ENCODE measurements at regions not wholly inside any gene's neighbourhood (a gene's known extent, or its start where the extent isn't known, plus 50 kb on each side); places are given as distances from the start of the nearest gene placed in this dataset.

DNA sequence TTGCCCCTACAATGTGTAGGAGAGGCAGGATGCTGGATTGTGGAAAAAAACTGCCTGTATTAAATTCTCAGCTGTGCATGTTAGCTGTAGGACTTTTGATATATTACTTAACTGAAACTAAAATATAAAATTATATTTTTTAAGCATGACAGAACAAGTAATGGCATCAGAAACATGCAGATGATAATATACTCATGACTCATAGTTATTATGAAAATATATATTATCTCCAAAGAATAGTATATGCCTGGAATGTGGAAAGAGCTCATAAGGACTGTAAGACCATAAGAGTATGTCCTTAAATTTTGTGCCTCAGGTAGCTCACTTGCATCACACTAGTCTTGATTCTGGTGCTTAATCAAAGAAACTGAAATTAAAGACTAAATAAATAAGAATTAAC is 1100.6 kb downstream of the TECRL start:
- no peak for DNase-seq (ENCODE audit: low read depth)
- H3K4me3 ChIP-seq (ENCODE audit: low read depth, low read length): no peak overlapping the region
- in situ Hi-C loops (cut with HindIII; ENCODE audit: low sequenced_read_pairs): no loop called here
- TF ChIP-seq, protein P1, sequence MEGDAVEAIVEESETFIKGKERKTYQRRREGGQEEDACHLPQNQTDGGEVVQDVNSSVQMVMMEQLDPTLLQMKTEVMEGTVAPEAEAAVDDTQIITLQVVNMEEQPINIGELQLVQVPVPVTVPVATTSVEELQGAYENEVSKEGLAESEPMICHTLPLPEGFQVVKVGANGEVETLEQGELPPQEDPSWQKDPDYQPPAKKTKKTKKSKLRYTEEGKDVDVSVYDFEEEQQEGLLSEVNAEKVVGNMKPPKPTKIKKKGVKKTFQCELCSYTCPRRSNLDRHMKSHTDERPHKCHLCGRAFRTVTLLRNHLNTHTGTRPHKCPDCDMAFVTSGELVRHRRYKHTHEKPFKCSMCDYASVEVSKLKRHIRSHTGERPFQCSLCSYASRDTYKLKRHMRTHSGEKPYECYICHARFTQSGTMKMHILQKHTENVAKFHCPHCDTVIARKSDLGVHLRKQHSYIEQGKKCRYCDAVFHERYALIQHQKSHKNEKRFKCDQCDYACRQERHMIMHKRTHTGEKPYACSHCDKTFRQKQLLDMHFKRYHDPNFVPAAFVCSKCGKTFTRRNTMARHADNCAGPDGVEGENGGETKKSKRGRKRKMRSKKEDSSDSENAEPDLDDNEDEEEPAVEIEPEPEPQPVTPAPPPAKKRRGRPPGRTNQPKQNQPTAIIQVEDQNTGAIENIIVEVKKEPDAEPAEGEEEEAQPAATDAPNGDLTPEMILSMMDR (IDR thresholded peaks at IDR 0.05; ENCODE audit: low read depth, low read length, missing control alignments): no peak

DNA sequence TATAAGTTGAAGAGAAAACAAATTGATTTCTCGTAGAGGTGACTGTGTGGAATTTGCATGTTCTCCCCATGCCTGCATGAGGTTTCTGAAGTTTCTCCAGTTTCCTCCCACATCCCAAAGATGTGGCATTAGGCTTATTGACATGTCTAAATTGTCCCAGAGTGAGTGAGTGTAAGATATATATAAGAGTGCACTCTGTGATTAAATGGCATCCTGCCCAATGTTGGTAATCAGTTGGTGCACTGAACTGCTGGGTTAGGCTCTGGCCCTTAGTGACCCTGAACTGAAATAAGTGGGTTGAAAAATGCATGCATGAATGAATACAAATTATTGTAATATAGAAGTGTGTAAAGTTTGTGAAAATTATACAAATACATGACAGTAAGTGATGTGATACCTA is 1106.5 kb downstream of the TECRL start:
- DNase-seq (ENCODE audit: low read depth): no peak
- TF ChIP-seq, protein P1 (IDR thresholded peaks at IDR 0.05; ENCODE audit: low read depth, low read length, missing control alignments): no peak
- in situ Hi-C loops (cut with HindIII; ENCODE audit: low sequenced_read_pairs): no loop called here
- H3K4me3 ChIP-seq (ENCODE audit: low read depth, low read length): no peak overlapping the region

DNA sequence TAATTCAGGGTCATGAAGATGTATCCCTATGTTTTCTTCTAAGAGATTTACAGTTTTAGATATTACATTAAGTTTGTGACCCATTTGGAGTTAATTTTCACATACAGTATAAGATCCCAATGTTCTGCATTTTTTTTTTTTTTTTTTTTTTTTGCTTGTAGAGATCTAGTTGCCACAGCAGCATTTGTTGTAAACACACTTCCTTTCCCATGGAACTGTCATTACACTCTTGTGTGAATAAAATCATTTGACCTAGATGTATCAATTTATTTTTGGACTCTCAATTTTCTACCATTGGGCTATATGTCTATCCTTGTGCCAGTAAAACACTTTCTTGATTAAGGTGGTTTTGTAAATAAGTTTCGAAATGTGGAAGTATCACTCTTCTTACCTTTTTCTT is 1107.2 kb downstream of the TECRL start:
- DNase-seq (ENCODE audit: low read depth): no peak
- H3K4me3 ChIP-seq (ENCODE audit: low read depth, low read length): no peak overlapping the region
- in situ Hi-C loops (cut with HindIII; ENCODE audit: low sequenced_read_pairs): no loop called here
- TF ChIP-seq, protein P1 (IDR thresholded peaks at IDR 0.05; ENCODE audit: low read depth, low read length, missing control alignments): no peak

DNA sequence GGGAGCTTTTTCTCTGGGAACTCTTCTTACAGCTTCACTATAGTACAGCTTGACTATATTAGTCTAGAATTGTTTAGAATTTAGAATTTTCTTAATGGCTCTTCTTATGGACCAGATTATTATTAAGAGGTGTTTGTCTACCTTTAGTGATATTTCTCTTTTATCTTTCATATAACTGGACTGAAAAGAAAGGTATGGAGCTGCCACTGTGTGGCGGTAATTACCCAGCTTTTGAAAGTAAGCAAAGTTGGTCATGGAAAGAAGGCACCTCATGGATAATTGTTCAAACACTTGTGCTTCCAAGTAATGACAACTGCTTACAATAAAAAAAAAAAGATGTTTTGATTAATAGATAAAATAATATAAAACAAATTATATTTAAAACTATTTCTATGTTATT is 1112.5 kb downstream of the TECRL start:
- in situ Hi-C loops (cut with HindIII; ENCODE audit: low sequenced_read_pairs): no loop called here
- no peak for DNase-seq (ENCODE audit: low read depth)
- TF ChIP-seq, protein P1 (IDR thresholded peaks at IDR 0.05; ENCODE audit: low read depth, low read length, missing control alignments): no peak
- no peak overlapping the region for H3K4me3 ChIP-seq (ENCODE audit: low read depth, low read length)

DNA sequence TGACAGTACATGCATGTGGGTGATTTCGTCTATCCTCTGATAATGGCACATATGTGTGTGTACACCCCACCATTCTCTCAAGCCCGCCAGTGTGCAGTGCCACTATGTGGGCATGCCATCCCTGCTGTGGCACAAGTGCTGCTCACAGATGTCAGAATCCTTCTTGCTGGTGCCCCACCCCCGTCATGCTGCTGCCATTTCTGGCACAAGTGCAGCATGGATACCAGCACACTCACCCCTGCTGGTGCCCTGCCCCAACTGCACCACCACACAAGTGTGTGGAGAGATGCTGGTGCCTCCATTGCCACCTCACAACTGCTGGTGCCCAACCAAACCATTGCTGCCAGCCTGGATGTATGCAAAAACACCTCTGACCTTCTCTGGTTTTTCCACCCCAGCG is 1133.8 kb downstream of the TECRL start:
- DNase-seq (ENCODE audit: low read depth): no peak
- TF ChIP-seq, protein P1 (IDR thresholded peaks at IDR 0.05; ENCODE audit: low read depth, low read length, missing control alignments): no peak
- no peak overlapping the region for H3K4me3 ChIP-seq (ENCODE audit: low read depth, low read length)
- in situ Hi-C loops (cut with HindIII; ENCODE audit: low sequenced_read_pairs): no loop called here

DNA sequence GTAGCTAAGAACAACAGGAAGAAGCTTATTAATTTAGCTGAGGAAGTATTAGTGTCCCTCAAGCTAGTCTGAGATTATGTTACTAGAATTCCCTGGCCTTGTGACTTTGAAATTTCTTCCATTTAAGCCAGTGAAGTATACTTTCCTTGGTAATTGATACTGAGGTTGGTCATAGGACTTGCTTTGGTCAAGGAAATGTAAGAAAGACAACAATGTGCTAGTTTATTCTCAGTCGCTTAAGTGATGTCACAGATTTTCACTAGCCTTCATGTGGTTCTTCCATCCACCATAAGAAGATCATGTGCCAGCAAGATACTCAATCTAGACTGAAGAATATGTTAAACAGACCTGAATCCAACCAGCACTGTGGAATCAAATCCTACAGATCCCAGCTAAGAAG is 1140.1 kb downstream of the TECRL start:
- no peak overlapping the region for H3K4me3 ChIP-seq (ENCODE audit: low read depth, low read length)
- in situ Hi-C loops (cut with HindIII; ENCODE audit: low sequenced_read_pairs): no loop called here
- TF ChIP-seq, protein P1 (IDR thresholded peaks at IDR 0.05; ENCODE audit: low read depth, low read length, missing control alignments): no peak
- DNase-seq (ENCODE audit: low read depth): no peak

DNA sequence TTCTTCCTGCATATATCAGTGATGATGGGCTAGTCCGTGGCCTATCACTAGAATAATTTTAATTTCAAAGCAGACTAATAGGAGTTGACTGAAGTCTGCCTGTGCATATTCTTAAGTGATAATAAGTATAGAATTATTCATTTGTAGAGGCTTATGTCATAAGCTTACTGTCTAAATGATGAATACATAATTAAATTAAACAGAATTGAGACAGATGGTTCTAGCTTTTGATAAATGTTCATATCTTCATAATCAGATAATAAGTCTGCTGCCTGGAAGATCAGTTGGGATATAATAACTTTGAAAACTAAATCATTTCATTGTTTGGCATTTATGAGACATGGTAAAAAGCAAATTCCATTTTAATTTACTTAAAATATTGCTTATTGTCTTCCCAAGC is 1175.6 kb downstream of the TECRL start:
- DNase-seq (ENCODE audit: low read depth): no peak
- H3K4me3 ChIP-seq (ENCODE audit: low read depth, low read length): no peak overlapping the region
- TF ChIP-seq, protein P1 (IDR thresholded peaks at IDR 0.05; ENCODE audit: low read depth, low read length, missing control alignments): no peak
- in situ Hi-C loops (cut with HindIII; ENCODE audit: low sequenced_read_pairs): no loop called here
